CD4-positive, alpha-beta T cell treated with Interleukin-6 for 4 hours (primary cell): ENCODE measurements at regions not wholly inside any gene's neighbourhood (a gene's known extent, or its start where the extent isn't known, plus 50 kb on each side); places are given as distances from the start of the nearest gene placed in this dataset.
"Not testable (repeated sequence)": the region's sequence is repeated elsewhere in the genome, so short reads cannot be mapped to it uniquely, and the experiment has no call there.

ENCODE experiments used
- DNase-seq: peaks from one replicate; pipeline ENCODE4 v3.0.0-alpha.2; 2020; ENCODE audit warnings: mixed read lengths

DNA sequence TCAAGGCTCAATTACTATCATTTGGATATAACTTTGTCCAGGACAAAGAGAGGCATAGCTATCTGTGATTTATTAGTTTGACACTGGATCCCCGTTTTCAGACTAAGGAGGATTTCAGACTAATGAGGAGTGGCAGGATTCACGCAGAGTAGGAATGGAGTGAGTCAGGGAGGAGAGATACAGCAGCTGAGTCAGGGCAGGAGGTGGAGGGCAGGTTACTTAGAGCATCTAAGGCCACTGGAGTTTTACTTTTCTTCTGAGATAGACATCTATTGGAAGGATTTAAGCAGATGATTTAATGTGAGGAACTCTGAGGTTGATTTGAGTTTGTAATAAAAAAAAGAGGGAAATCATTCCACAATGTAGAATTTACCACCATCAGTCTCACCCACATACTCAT lies 110.6 kb downstream of the RPIA start:
- DNase-seq = not testable (repeated sequence)

DNA sequence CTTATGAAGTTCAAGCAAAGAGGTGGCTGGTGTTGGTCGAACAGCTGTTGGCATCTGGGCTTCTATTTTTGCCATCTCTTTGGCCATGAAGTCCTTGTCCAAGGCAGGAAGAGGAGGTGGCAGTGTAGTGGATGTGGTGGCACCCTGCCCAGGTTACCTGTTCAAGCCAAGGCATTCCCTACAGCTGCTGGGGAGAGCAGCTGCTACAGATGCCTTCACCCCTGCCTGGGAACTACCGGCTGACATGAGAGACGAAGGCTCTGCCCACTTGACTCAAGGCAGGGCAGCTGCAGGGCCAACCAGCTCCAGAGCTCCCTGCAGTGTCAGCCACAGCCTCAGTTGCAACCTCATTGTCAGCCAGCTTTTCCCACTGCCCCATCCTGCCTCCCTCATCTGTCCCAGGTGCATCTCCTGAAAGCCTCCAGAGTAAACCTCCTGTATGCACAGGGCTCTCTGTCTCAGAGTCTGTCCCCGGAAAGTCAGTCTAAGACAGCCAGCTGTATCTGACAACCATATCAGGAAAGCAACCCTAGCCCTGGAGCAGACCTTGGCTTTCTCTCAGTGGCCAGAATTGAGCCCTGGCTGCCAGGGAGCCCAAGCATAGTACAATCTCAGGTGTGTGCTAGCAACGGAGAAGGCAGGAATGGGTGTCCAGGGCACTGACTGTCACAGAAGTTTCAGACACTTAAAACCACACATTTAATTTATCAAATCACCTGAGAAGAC lies 115.9 kb downstream of the RPIA start:
- no peak for DNase-seq

DNA sequence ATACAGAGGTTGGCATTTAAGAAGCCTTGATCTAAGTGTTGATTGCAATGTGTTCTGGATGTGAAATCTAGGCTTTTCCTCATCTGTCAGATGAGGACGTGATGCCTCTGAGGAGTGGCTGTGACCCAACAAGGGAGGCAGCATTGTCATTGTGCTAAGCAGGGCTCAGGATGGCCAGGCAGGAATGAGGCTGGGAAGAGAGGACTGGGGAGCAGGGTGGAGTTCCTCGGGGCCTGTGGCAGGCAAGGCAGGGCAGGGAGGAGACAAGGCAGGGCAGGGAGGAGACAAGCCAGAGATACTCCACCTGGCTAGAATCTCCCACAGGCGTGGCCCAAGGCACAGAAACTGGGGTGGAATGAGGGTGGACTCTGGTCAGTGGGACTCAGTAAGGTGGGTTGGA lies 116.6 kb downstream of the RPIA start:
- no peak for DNase-seq

DNA sequence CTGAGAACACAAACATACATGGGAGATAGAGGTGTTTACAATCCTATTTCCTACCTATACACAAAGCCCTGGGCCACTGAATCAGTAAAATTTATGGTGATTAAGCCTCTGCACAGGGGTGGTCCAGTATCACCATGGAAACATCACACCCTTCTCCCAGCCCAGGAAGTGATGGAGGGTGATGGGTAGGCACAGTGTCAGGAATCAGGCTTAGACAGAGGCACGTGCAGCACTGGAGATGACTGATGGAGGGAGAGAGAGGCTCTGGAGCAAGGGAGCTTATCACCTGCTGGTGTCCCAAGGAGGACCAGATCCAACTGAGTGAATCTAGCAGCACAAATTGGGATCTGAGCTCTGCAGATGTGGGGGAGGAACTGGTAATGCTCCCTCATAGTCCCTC lies 117.2 kb downstream of the RPIA start:
- DNase-seq = no peak

DNA sequence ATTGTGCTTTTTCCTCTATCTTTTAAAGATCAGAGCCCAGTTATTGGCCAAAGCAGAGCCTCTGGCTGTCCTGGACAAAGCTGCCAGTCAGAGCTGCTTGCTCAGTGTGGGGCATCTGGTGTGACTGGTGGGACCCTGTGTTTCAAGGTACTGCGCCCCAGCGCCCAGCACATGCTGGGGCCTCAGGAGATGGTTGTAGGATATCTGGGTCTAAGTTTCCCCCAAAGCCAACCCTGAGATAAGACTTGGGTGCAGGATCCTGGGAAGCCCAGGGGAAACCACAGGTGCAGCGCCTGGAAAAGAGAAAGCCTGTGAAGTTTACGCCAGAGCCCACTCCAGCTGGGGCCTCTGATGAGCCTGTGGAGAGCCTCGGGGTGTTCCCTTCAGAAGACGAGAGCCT lies 117.7 kb downstream of the RPIA start:
- DNase-seq = no peak

DNA sequence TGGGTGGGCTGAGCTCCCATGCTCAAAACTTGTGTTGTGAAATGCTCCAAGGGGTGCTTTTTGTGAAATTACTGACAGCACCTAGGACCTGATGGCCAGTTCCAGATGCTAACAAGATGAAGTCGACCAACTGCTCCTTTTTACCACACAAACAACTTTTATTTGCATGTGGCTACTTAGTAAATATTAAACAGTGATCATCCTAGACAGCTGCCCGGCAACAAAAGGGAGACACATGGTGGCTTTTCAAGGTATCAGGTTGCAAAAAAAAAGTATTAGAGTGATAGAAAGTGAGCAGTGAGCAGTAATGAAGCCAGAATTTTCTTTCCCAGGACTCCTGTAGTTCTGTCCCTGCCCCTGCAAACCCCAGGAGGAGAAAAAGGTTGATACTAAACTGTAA lies 118.5 kb downstream of the RPIA start:
- DNase-seq = no peak

DNA sequence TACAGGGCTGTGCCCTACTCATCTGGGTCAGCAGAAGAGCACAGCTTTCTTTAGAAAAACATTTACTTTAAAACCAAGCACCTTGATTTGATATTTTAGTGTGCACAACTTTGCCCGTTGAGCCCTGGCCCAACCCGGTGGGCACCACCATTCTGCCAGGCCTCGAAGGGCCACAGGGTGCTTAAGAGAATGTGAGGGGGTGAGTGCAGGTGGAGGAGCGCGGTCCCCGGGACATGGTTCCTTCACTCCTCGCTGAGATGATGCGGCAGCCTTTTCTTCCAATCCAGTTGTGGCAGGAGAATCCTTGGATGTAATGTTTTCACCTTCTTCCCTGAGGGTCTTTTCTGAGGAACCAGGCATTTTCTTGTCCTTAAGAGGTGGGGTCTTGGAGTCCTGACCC lies 119.0 kb downstream of the RPIA start:
- DNase-seq = no peak

DNA sequence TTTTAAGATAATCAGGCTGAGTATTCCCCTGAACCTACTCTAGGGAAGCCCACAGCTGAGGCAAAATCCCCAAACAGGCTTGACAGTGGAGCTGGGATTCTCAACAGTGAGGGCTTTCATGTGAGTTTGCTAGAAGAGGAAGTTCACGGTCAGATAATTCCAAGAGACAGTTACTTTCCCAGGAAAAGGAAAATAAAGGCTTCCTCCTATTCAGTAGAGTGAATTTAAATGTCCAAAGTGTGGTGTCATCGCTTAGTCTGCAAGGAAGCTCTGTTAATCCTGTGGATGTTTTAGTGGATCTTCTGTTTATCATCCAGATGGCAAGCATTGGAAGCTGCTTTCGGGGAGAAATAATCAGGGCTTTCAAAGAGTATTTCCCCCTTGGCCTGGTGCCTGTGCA lies 119.8 kb downstream of the RPIA start:
- no peak for DNase-seq

DNA sequence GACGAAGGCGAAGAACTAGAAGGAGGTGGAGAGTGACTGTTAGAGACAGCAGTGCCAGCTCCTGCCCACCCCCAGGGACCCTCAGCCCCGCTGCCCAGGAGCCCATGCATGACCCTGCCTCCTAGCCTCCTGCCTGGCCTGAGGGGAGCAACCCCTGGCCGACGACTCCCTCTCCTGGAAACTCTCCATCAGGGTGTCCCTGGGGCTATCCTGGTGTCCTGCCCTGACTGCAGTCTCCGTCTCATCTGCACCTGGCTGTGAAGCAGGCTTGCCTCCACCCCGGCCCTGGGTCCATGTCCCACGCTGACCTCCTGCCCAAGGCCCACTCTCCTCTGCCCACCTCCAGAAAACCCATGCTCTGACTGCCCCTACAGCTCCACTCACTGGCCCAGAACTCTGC lies 120.2 kb downstream of the RPIA start:
- no peak for DNase-seq

DNA sequence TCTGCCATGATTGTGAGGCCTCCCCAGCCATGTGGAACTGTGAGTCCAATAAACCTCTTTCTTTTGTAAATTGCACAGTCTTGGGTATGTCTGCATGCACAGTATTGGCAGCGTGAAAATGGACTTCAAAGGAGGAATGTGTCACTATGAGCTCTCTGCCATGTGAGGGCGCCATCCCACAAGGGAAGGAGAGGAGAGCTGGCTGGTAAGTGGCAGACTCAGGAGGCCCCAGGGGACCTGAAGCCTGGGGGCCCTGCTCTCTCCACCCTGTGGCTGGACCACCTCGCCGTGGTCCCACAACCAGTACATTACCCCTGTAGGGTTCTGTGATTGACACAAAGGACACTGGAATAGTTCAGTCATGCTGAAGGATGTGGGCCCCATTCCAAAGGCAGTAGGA lies 122.1 kb downstream of the RPIA start:
- no peak for DNase-seq

DNA sequence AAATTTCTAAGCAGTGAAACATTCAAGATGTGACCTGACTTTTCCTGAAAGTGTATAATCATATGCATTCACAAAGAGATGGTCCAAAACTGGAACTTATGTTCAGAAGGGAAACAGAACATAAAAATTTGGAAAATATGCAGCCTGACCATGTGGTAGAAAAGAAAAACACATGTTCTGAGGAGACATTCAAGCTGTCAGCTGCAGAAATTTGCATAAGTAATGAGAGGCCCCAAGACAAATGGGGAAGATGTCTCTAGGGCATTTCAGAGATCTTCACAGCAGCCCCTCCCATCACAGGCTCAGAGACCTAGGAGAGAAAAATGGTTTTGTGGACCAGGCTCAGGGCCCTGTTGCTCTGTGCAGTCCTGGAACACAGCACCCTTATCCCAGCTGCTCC lies 123.8 kb downstream of the RPIA start:
- no peak for DNase-seq

DNA sequence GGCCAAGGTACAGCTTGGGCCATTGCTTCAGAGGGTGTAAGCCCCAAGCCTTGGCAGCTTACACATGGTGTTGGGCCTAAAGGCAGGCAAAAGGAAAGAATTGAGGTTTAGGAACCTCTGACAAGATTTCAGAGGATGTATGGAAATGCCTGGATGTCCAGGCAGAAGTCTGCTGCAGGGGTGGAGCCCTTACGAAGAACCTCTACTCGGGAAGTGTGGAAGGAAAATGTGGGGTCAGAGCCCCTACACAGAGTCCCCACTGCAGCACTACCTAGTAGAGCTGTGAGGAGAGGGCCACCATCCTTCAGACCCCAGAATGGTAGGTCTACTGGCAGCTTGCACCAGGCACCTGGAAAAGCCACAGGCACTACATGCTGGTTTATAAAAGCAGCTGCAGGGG lies 124.2 kb downstream of the RPIA start:
- no peak for DNase-seq

DNA sequence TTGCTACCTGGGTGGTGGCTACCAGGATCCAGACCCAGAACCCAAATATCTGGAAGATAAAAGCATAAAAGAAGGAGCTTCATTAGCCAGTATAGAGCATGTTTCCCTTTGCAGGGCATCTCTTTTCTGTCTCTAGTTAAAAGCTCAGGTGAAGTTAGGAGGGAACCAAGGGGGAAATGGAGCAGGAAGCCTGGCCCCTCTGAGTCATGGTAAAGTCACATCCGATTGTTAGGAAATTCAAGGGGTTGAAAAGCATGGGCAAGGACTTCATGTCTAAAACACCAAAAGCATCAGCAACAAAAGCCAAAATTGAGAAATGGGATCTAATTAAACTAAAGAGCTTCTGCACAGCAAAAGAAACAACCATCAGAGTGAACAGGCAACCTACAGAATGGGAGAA lies 126.9 kb downstream of the RPIA start:
- DNase-seq = no peak

DNA sequence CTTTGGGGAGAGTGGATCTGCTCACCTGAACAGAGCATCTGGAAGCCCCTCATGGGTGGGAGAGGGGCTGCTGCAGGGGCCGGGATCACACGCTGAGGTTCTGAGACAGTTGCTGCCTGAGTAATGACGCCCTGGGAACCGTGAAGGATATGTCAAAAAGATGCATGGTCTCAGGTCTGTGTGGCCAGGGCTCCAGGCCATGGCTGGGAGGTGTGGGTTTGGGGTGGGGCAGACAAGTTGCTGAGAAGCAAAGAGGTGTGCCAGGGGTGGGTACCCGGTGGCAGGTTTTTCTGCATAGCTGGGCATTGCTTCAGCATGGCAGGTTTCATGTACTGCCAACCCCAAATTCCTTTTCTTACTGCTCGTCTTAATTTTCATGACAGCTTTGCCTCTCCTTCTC lies 133.5 kb downstream of the RPIA start:
- no peak for DNase-seq

DNA sequence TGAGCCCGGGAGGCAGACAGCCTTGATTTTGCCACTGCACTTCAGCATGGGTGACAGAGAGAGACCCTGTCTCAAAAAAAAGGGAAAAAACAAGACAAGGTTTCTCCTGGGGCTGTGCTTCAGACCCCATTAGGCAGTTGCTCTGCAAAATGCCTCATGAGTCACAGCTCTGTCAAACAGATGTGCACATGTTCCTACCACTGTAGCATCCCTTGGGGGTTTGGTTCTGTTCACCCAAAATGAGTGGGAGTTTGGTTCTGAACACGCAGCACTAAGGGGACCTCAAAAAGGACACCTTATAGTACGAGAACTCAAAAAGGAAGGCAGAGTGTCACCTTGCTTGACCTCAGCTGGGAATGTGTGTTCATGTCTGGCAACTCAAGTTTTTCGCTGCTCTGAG lies 134.9 kb downstream of the RPIA start:
- DNase-seq = no peak

DNA sequence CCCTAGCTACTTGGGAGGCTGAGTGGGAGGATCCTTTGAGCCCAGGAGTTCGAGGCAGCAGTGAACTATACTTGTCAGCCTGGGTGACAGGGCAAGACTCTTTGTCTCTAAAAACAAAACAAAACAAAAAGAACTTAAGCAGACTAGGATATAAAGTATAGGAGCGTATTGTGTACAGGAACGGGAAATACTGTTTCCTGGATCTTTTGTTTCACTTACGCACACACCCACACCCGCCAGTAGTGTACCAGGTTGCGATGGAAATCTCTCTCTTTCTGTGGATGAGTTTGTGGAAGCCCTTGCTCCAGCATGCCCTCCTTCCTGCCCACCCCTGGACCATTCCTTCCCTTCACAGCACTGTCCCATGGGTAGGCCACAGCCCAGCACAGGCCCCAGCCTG lies 136.3 kb downstream of the RPIA start:
- DNase-seq = no peak

DNA sequence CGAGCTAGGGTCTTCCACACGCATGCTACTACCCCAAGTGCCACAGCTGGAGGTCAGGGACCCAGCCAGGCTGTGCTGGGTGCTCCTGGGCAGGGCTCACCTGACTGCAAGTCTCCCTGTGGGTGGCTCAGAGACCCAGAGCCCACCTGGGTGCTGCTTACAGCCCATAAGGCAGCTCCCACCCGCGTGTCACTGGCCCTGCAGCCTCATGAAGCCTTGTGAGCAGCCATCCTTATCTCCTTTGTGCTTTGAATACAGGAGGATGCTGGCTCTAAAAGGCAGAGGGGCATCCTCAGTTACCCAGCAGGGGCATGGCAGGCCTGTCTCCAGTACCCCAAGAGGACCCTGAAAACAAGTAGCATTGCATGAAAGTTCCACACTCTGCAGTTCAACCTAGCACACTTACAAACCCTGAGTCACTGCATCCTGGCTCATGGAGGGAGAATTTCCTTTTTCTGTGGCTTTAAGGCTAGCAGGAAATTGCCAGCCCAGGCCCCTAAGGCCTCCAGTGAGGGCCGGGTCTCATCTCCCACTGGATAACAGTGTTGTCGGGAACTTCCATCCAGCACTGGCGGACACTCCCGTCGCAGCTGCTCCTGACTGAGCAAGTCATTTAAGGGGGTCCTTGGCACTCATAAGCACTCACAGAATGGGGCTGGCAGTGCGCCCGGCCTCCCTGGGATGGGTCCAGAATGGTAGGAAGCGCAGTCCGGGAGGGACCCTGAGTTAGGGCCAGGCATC lies 137.1 kb downstream of the RPIA start:
- no peak for DNase-seq

DNA sequence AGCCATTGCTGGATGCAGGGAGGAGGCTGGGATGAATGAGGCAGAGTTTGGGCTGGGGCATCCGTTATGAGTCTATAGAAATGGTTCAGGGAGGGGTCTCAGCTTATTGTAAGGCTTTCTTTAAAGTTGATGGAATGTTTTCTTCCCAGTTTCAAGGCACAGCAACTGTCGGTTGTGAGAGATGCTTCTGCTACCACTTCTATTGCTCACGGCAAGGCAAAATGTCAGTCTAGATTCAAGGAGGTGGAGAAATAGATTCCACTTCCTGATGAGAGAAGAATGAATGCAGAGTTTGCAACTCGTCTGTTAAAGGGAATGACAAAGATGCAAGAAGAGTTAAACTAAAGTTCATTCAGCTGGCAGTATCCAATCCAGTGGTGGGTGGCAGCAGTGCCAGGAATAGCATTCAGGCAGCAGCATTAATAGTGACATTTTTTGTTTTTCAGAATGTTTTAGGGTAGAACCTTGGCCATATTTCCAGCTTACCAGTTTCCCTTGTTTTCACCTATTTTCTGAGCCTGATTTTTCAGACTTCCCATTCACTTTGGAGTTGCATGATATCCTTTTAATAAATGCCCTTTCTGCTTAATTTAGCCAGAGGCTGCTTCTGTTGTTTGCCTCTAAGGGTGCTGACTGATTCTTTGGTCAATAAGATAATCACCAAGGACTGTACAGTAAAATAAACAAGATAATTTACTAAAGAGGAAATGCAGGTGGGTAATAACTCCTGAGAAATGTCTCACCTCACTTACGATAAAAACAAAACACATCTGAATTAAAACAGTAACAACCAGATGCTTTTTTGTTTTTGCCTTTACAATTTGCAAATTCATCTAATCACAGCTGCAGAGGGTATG lies 138.4 kb downstream of the RPIA start:
- DNase-seq = no peak

DNA sequence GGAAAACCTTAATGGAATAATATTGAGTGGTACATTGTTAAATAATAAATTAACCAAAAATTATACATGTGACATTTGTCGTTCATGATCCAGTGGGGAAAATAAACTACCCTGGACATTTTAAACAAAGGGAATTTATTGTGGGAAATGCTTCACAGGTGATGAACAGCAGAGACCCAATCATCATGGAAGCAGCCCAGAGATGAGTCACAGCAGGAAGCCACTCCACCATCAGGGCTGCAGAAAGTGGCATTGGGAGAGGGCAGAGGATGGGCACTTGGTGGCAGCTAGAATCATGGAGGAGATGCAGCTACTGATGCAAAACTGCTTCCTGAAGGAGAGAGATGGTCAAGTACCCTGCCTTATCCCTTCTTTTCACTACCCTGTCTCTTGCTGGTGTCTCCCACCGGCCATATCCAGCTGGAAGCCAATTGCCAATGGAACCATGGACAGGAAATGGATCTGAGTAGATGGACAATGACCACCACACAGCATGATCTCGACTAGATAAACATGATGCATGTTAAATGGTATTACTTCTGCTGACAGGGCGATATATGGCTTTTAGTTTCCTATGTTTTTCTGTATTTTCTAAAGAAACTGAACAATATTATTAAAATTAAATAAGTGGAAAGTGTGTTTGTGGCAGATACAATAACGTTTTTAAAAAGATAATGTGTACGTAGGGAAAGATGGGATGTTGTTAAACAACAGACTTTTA lies 139.8 kb downstream of the RPIA start:
- no peak for DNase-seq

DNA sequence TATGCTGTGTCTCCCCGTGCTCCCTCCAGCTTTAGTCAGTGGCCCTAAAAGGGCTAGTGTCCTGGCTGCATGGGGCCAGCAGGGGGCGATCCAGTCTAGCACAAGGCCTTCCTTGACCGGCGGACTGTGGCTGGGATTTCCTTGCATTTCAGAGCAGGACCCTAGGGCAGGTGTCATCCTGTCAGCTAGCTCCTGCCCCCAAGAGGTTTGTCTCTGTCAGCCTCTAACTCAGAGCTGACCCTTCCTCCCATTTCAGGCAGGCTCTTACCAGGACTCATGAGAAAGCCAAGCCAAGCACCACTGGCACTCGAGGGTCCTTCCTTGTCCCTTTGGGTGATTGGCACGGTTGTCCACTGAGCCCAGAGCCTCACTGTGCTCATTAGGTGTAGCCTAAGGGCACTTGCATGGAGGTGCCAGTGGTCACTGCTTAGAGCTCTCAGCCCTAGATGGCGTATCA lies 140.3 kb downstream of the RPIA start:
- peak; percentile 35 for DNase-seq

DNA sequence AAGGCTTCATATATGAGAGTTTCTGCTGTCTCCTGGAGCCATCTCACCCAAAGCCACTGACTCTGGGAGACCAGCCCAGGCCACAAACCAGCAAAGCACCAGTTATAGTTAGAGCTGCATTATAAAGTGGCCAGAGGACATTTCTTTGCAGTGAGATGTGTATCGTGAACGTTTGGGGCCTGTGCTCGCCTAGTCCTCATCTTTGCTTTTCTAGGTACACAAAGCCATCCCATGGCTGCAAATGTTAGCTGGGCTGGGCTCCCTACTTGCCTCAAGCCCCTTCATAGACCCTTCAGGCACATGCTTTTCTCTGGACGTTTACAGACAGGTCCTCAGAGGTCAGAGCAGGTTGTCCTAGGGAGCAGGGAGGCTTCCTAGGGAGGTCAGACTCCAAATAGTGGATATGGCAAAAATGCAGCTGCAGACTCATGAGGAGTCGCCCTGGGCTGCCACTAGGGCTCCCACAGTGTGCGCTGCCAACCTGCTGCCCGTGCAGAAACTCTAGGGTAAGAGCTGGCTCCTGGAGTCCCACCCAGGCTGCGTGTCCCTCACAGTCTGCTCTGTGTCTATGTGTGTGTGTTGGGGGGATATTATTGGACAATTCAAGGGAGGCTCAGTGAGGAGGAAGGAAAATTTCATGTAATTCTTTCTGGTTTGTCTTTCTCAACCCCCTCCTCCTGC lies 141.0 kb downstream of the RPIA start:
- DNase-seq = no peak

DNA sequence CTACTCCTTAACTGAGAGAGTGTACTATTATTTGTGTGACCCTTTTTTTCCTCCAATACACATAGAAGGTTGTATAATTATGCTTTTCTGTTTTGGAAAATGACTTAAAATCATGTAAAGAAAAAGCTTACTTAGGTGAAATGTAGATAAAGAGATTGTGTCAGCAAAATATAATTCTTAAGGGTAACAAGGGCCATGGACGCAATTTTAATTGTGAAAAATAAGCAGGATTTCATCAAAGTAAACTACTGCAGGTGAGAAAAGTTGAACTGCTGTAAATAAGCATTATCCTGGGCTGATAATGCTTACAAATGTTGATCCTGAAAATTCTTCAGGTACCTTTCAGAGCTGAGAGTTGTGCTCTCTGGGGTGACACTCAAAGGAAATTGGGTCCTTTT lies 141.5 kb downstream of the RPIA start:
- no peak for DNase-seq
